HCEC 1CT (cell line): ENCODE measurements at regions not wholly inside any gene's neighbourhood (a gene's known extent, or its start where the extent isn't known, plus 50 kb on each side); places are given as distances from the start of the nearest gene placed in this dataset.

Experiments used
- DNase-seq: peaks from one replicate; pipeline ENCODE4 v3.0.0-alpha.2; 2017

- DNase-seq, result no peak
Measured at GRCh38 chr6:168227840-168228239, 91.7 kb downstream of the DACT2 start.

GRCh38 chr6:168226902-168227318 lies 92.7 kb downstream of the DACT2 start:
- no peak for DNase-seq

GRCh38 chr6:168226061-168226752 lies 93.4 kb downstream of the DACT2 start:
- no peak for DNase-seq

GRCh38 chr6:168225471-168225911 lies 94.1 kb downstream of the DACT2 start:
- no peak for DNase-seq

- no peak for DNase-seq
Measured at GRCh38 chr6:168223755-168224154, 95.8 kb downstream of the DACT2 start.

- DNase-seq, result no peak
Measured at GRCh38 chr6:168223150-168223549, 96.4 kb downstream of the DACT2 start.

GRCh38 chr6:168222115-168223043 lies 97.2 kb downstream of the DACT2 start:
- no peak for DNase-seq

GRCh38 chr6:168221497-168222079 lies 98.0 kb downstream of the DACT2 start:
- DNase-seq, result no peak

- DNase-seq, result no peak
Measured at GRCh38 chr6:168221000-168221399, 98.6 kb downstream of the DACT2 start.

GRCh38 chr6:168219804-168220203 lies 99.8 kb downstream of the DACT2 start:
- DNase-seq, result no peak

- DNase-seq, result no peak
Measured at GRCh38 chr6:168218785-168219566, 100.6 kb downstream of the DACT2 start.

GRCh38 chr6:168217880-168218537 lies 101.6 kb downstream of the DACT2 start:
- no peak for DNase-seq

GRCh38 chr6:168217216-168217879 lies 102.2 kb downstream of the DACT2 start:
- no peak for DNase-seq

GRCh38 chr6:168216751-168217191 lies 102.8 kb downstream of the DACT2 start:
- no peak for DNase-seq

- DNase-seq, result no peak
Measured at GRCh38 chr6:168216117-168216516, 103.5 kb downstream of the DACT2 start.

GRCh38 chr6:168215121-168215808 lies 104.3 kb downstream of the DACT2 start:
- DNase-seq, result no peak

- DNase-seq, result no peak
Measured at GRCh38 chr6:168214586-168215104, 104.9 kb downstream of the DACT2 start.

- DNase-seq, result no peak
Measured at GRCh38 chr6:168213121-168213524, 106.5 kb downstream of the DACT2 start.

- no peak for DNase-seq
Measured at GRCh38 chr6:168212362-168212761, 107.2 kb downstream of the DACT2 start.

- DNase-seq, result no peak
Measured at GRCh38 chr6:168211681-168212080, 107.9 kb downstream of the DACT2 start.
